Mesenchymal stem cell (in vitro differentiated cells and primary cell): ENCODE measurements at regions not wholly inside any gene's neighbourhood (a gene's known extent, or its start where the extent isn't known, plus 50 kb on each side); places are given as distances from the start of the nearest gene placed in this dataset.

Experiments
- DNase-seq: peaks from one replicate; pipeline ENCODE4 v3.0.0-alpha.2; 2013
- H2AFZ ChIP-seq: one replicate; pipeline ENCODE4 v1.6.1; 2013; ENCODE audit warnings: low read depth, mild to moderate bottlenecking, control low read depth, inconsistent platforms, low read length, moderate library complexity
- H2AK5ac ChIP-seq: 2 replicates; pipeline ENCODE4 v1.6.1; 2013; ENCODE audit warnings: low read length, moderate library complexity, mild to moderate bottlenecking, inconsistent platforms; ENCODE audit not compliant: severe bottlenecking
- H2BK120ac ChIP-seq: one replicate; pipeline ENCODE4 v1.6.1; 2013; ENCODE audit warnings: low read depth, mild to moderate bottlenecking, inconsistent platforms, low read length, moderate library complexity
- H2BK12ac ChIP-seq, 2 experiments: one replicate each; pipeline ENCODE4 v1.6.1; 2013; ENCODE audit warnings: inconsistent platforms in 2 of 2, low read length in 2 of 2, mild to moderate bottlenecking in 2 of 2, moderate library complexity in 2 of 2, control low read depth in 1 of 2
- H2BK15ac ChIP-seq: one replicate; pipeline ENCODE4 v1.6.1; 2013; ENCODE audit warnings: mild to moderate bottlenecking, low read depth, inconsistent platforms; ENCODE audit not compliant: poor library complexity, severe bottlenecking
- H2BK5ac ChIP-seq: 2 replicates; pipeline ENCODE4 v1.6.1; 2013; ENCODE audit warnings: low read depth, mild to moderate bottlenecking, low read length, control low read depth, inconsistent platforms; ENCODE audit not compliant: poor library complexity, severe bottlenecking
- H3K14ac ChIP-seq, 2 experiments: one replicate each; pipeline ENCODE4 v1.6.1; 2013; ENCODE audit warnings: inconsistent platforms in 2 of 2, low read length in 2 of 2, control low read depth in 1 of 2, mild to moderate bottlenecking in 1 of 2, moderate library complexity in 1 of 2
- H3K18ac ChIP-seq, 2 experiments: one replicate each; pipeline ENCODE4 v1.6.1; 2013; ENCODE audit warnings: inconsistent platforms in 2 of 2, low read length in 2 of 2, control low read depth in 1 of 2, low read depth in 1 of 2, mild to moderate bottlenecking in 1 of 2
- H3K23ac ChIP-seq, 2 experiments: one replicate each; pipeline ENCODE4 v1.6.1; 2013; ENCODE audit warnings: inconsistent platforms in 2 of 2, low read length in 2 of 2, mild to moderate bottlenecking in 2 of 2, moderate library complexity in 2 of 2, control low read depth in 1 of 2
- H3K27ac ChIP-seq: 2 replicates; pipeline ENCODE4 v1.5.1; 2013; ENCODE audit warnings: mild to moderate bottlenecking, moderate library complexity, low read length, control low read depth, inconsistent platforms; ENCODE audit not compliant: poor library complexity, severe bottlenecking
- H3K27me3 ChIP-seq, 2 experiments: 2 replicates each; pipeline versions ENCODE4 v1.6.1 to v1.7.0; 2013; ENCODE audit warnings: low read length in 2 of 2, mild to moderate bottlenecking in 2 of 2, moderate library complexity in 2 of 2, control low read depth in 1 of 2, inconsistent platforms in 1 of 2; ENCODE audit not compliant: control insufficient read depth in 1 of 2, insufficient read depth in 1 of 2
- H3K36me3 ChIP-seq, 2 experiments: 2 replicates each; pipeline versions ENCODE4 v1.6.1 to v1.7.0; 2013; ENCODE audit warnings: low read length in 2 of 2, control low read depth in 1 of 2, inconsistent platforms in 1 of 2, low read depth in 1 of 2, mild to moderate bottlenecking in 1 of 2; ENCODE audit not compliant: insufficient read depth in 2 of 2, control insufficient read depth in 1 of 2
- H3K4ac ChIP-seq, 2 experiments: one replicate each; pipeline ENCODE4 v1.6.1; 2013; ENCODE audit warnings: inconsistent platforms in 2 of 2, low read length in 2 of 2, mild to moderate bottlenecking in 2 of 2, moderate library complexity in 2 of 2, control low read depth in 1 of 2, low read depth in 1 of 2
- H3K4me1 ChIP-seq: 2 replicates; pipeline ENCODE4 v1.6.1; 2013; ENCODE audit warnings: low read depth, low read length, control low read depth; ENCODE audit not compliant: control insufficient read depth, insufficient read depth
- H3K4me2 ChIP-seq: 2 replicates; pipeline ENCODE4 v1.6.1; 2013; ENCODE audit warnings: low read length, mild to moderate bottlenecking, inconsistent platforms; ENCODE audit not compliant: poor library complexity, severe bottlenecking
- H3K4me3 ChIP-seq, 2 experiments: 2 replicates each; pipeline versions ENCODE4 v1.5.1 to v1.7.0; 2013; ENCODE audit warnings: low read length in 2 of 2, mild to moderate bottlenecking in 2 of 2, control low read depth in 1 of 2, low read depth in 1 of 2; ENCODE audit not compliant: insufficient read depth in 1 of 2
- H3K79me1 ChIP-seq: replicated peaks from 2 replicates; pipeline ENCODE4 v1.6.1; 2013; ENCODE audit warnings: mild to moderate bottlenecking, control low read depth, low read length, inconsistent platforms; ENCODE audit not compliant: poor library complexity, severe bottlenecking
- H3K9ac ChIP-seq: 2 replicates; pipeline ENCODE4 v1.7.0; 2013; ENCODE audit warnings: mild to moderate bottlenecking, low read length, moderate library complexity
- H3K9me3 ChIP-seq: 2 replicates; pipeline ENCODE4 v1.7.0; 2013; ENCODE audit warnings: mild to moderate bottlenecking, low read length; ENCODE audit not compliant: control insufficient read depth
- H4K8ac ChIP-seq: one replicate; pipeline ENCODE4 v1.6.1; 2013; ENCODE audit warnings: inconsistent platforms, mild to moderate bottlenecking, low read length, moderate library complexity
- H4K91ac ChIP-seq: one replicate; pipeline ENCODE4 v1.6.1; 2013; ENCODE audit warnings: mild to moderate bottlenecking, low read length, inconsistent platforms
- WGBS: methylation state at CpG from one replicate; pipeline ENCODE4 v1.1.7; 2013; ENCODE audit warnings: mixed read lengths; 5-methylcytosine and 5-hydroxymethylcytosine counted together

DNA sequence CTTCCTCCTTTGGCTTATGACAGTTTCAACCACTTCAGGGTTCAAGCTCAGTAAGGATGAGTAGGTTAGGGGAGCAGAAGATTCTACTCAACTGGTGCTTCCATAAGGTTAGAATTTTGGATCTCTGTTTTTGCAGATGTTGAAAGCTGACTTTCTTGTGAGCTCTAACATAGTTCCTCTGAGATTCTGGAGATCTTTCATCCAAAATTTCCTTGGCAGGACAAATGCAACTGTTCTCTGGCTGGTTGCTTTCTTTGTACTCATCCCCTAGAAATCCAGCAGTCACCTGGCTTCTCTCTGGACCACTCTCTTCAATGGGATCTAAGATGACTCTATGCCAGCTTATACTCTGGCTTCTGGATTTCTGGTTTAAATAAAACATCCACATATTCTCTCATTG, 189.6 kb downstream of the ESM1 start:
- H3K23ac ChIP-seq = no peak overlapping the region
- no peak overlapping the region for H2BK15ac ChIP-seq
- H3K79me1 ChIP-seq = no peaks in the 10 kb centered on the region
- no peak overlapping the region for H4K91ac ChIP-seq
- H2AFZ ChIP-seq = no peak overlapping the region
- no peak for DNase-seq
- H2BK120ac ChIP-seq = no peak overlapping the region
- H2BK12ac ChIP-seq = no peak overlapping the region
- no peak overlapping the region for H4K8ac ChIP-seq
- H3K4me1 ChIP-seq = no peaks in the 10 kb centered on the region
- H3K4ac ChIP-seq = no peak overlapping the region
- H3K36me3 ChIP-seq = no peaks in the 10 kb centered on the region
- H3K14ac ChIP-seq = no peak overlapping the region
- no peaks in the 10 kb centered on the region for H3K9me3 ChIP-seq
- no peak overlapping the region for H2AK5ac ChIP-seq
- no peaks in the 10 kb centered on the region for H3K27me3 ChIP-seq
- no peak overlapping the region for H3K4me3 ChIP-seq
- no peak overlapping the region for H3K27ac ChIP-seq
- H3K18ac ChIP-seq = peak overlapping the region in 1 of 2 experiments; percentile 50
- H3K9ac ChIP-seq = no peak overlapping the region
- H3K4me2 ChIP-seq = no peak overlapping the region
- no peak overlapping the region for H2BK5ac ChIP-seq

DNA sequence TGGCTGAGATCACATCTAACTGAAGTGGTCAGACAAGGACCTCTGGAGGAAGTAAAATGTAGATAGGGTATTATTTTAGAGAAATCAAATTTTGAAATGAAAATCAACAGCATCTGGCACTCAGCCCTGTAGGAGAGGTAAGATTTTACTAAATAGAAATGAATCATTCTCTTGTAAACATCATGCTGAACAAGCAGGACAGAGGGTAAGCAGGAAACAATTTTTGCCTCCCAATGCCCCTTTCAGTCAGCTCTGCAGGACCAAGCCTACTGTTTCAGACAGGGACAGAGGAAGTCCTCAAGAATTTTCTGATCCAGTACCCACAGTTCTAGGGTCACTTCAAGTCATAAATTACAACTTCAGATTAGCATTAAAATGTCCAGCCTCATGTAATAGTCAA, 190.1 kb downstream of the ESM1 start:
- H2BK5ac ChIP-seq = no peak overlapping the region
- H2BK120ac ChIP-seq = no peak overlapping the region
- no peak overlapping the region for H4K91ac ChIP-seq
- H3K9me3 ChIP-seq = no peaks in the 10 kb centered on the region
- no peak overlapping the region for H3K27ac ChIP-seq
- H2AK5ac ChIP-seq = no peak overlapping the region
- H2BK15ac ChIP-seq = no peak overlapping the region
- H3K4ac ChIP-seq = no peak overlapping the region
- no peak overlapping the region for H3K23ac ChIP-seq
- H3K36me3 ChIP-seq = no peaks in the 10 kb centered on the region
- H4K8ac ChIP-seq = no peak overlapping the region
- H3K18ac ChIP-seq = no peak overlapping the region
- no peak overlapping the region for H2BK12ac ChIP-seq
- no peaks in the 10 kb centered on the region for H3K27me3 ChIP-seq
- no peaks in the 10 kb centered on the region for H3K79me1 ChIP-seq
- no peak overlapping the region for H3K4me2 ChIP-seq
- no peak overlapping the region for H3K14ac ChIP-seq
- DNase-seq = no peak
- no peak overlapping the region for H2AFZ ChIP-seq
- H3K4me3 ChIP-seq = no peak overlapping the region
- no peaks in the 10 kb centered on the region for H3K4me1 ChIP-seq
- no peak overlapping the region for H3K9ac ChIP-seq

DNA sequence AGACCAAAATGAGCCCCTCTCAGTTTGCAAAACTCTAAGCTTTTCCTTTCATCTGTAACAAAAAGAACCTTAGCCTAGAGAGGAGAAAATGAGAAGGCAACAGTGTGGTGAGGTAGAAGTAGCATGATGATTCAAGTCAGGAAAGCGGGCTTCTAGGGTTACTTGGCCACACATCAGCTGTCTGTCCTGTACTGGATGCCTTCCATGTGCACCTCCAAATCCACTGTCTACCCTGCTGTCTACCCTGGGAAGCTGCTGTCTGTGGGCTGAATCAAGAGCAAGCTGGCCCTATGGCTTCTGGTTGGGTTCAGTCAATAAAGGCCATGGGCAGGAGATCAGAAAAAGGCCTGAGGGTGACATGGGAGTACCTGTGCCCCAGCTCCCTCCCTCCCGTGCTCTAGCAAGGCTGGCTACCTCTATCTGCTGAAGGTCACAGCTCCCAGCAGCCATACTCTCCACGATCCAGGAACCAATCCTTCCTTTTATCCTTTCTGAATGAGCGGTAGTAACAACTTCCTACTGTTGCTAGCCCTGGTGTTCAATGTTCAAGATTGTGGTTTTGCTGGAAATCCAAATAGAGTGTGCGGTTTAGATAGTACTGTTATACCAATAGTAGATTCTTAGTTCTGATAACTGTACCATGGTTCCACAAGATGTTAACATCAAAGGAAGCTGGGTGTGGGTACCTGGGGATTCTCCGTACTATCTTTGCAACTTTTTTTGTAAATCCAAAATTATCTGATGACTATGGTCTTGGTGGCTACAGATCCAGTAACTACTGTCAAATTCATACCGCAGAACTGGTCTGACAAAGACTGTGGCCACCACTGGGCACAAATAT, 191.0 kb downstream of the ESM1 start:
- 96% methylated on average over 7 of the region's 7 CpGs for WGBS

DNA sequence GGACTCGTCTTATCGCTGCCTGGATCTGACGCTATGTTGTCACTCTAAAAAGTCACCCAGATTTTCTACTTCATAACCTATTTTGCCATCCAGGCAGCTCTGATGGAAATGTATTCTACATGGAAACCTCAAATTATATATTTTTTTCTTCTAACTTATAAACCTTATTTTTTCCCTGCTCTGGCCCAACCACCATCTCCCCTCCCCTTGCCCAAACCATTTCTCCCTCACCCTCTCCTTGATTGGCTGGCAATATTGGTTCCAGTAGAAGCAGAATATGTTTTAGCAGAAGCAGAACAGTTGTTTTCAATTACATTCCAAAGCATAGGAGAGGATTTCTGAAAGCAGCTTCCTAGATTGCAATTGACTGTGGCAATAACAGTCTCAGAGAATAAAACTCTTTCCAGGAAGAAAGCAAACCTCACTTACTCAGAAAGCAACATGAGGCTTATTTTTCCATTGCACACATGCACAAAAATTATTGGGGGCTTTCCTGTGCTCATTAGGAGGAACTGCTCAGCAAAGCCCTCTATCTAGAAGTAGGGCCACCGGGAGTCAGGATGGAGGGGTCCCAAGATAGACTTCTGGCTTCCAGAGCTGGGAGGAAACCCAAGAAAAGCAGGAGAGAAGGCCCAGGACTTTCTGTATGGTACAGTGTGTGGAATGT, 191.8 kb downstream of the ESM1 start:
- H3K4me2 ChIP-seq = no peak overlapping the region
- H3K36me3 ChIP-seq = no peaks in the 10 kb centered on the region
- DNase-seq = peak; percentile 15
- no peaks in the 10 kb centered on the region for H3K9me3 ChIP-seq
- no peak overlapping the region for H4K91ac ChIP-seq
- no peaks in the 10 kb centered on the region for H3K27me3 ChIP-seq
- H3K14ac ChIP-seq = no peak overlapping the region
- H4K8ac ChIP-seq = no peak overlapping the region
- no peak overlapping the region for H2AFZ ChIP-seq
- no peak overlapping the region for H2BK120ac ChIP-seq
- no peak overlapping the region for H2BK5ac ChIP-seq
- H3K4me1 ChIP-seq = no peaks in the 10 kb centered on the region
- H2BK12ac ChIP-seq = no peak overlapping the region
- 92% methylated on average over 4 of the region's 4 CpGs for WGBS
- no peak overlapping the region for H2BK15ac ChIP-seq
- no peak overlapping the region for H3K4ac ChIP-seq
- H2AK5ac ChIP-seq = no peak overlapping the region
- H3K23ac ChIP-seq = no peak overlapping the region
- no peaks in the 10 kb centered on the region for H3K79me1 ChIP-seq
- H3K9ac ChIP-seq = no peak overlapping the region
- H3K27ac ChIP-seq = no peak overlapping the region
- no peak overlapping the region for H3K18ac ChIP-seq
- H3K4me3 ChIP-seq = no peak overlapping the region

More for the DNA sequence above, 191.0 kb downstream of the ESM1 start:
- no peak overlapping the region for H2AFZ ChIP-seq
- H3K4me2 ChIP-seq = no peak overlapping the region
- H3K9ac ChIP-seq = no peak overlapping the region
- no peak overlapping the region for H2AK5ac ChIP-seq
- no peaks in the 10 kb centered on the region for H3K36me3 ChIP-seq
- H2BK15ac ChIP-seq = peak overlapping the region; percentile 17
- DNase-seq = no peak
- no peak overlapping the region for H3K27ac ChIP-seq
- no peak overlapping the region for H3K14ac ChIP-seq
- H2BK120ac ChIP-seq = no peak overlapping the region
- H2BK5ac ChIP-seq = no peak overlapping the region
- no peak overlapping the region for H4K91ac ChIP-seq
- H3K9me3 ChIP-seq = no peaks in the 10 kb centered on the region
- no peak overlapping the region for H2BK12ac ChIP-seq
- no peak overlapping the region for H4K8ac ChIP-seq
- H3K18ac ChIP-seq = no peak overlapping the region
- no peaks in the 10 kb centered on the region for H3K79me1 ChIP-seq
- no peak overlapping the region for H3K23ac ChIP-seq
- no peaks in the 10 kb centered on the region for H3K4me1 ChIP-seq
- H3K27me3 ChIP-seq = no peaks in the 10 kb centered on the region
- no peak overlapping the region for H3K4me3 ChIP-seq
- no peak overlapping the region for H3K4ac ChIP-seq
